ENCODE measurements at regions not wholly inside any gene's neighbourhood (a gene's known extent, or its start where the extent isn't known, plus 50 kb on each side); places are given as distances from the start of the nearest gene placed in this dataset.
"Not testable (repeated sequence)": the region's sequence is repeated elsewhere in the genome, so short reads cannot be mapped to it uniquely, and the experiment has no call there.

- Mint-ChIP-seq H3K27ac (no peak overlapping the region; the same call in 1 of the 2 replicates), H3K4me1 (peaks cover 6% of the 10 kb centered on the region), H3K27me3 (ENCODE audit: low read depth) (no peaks in the 10 kb centered on the region), H3K9me3 (peaks cover 14% of the 10 kb centered on the region), H3K36me3 (0 out of 2 replicates have a peak, but pooled peaks cover 3% of the 10 kb centered on the region), H3K4me3 (no peak overlapping the region)
- CTCF ChIA-PET, result no interaction called here
- DNase-seq (ENCODE audit: low spot score), result no peak
- no peak for TF ChIP-seq JUN (CRISPR knock-in tag; IDR thresholded peaks at IDR 0.05)
- TF ChIP-seq ERG (CRISPR knock-in tag; IDR thresholded peaks at IDR 0.05), result no peak
- TF ChIP-seq, protein P1, sequence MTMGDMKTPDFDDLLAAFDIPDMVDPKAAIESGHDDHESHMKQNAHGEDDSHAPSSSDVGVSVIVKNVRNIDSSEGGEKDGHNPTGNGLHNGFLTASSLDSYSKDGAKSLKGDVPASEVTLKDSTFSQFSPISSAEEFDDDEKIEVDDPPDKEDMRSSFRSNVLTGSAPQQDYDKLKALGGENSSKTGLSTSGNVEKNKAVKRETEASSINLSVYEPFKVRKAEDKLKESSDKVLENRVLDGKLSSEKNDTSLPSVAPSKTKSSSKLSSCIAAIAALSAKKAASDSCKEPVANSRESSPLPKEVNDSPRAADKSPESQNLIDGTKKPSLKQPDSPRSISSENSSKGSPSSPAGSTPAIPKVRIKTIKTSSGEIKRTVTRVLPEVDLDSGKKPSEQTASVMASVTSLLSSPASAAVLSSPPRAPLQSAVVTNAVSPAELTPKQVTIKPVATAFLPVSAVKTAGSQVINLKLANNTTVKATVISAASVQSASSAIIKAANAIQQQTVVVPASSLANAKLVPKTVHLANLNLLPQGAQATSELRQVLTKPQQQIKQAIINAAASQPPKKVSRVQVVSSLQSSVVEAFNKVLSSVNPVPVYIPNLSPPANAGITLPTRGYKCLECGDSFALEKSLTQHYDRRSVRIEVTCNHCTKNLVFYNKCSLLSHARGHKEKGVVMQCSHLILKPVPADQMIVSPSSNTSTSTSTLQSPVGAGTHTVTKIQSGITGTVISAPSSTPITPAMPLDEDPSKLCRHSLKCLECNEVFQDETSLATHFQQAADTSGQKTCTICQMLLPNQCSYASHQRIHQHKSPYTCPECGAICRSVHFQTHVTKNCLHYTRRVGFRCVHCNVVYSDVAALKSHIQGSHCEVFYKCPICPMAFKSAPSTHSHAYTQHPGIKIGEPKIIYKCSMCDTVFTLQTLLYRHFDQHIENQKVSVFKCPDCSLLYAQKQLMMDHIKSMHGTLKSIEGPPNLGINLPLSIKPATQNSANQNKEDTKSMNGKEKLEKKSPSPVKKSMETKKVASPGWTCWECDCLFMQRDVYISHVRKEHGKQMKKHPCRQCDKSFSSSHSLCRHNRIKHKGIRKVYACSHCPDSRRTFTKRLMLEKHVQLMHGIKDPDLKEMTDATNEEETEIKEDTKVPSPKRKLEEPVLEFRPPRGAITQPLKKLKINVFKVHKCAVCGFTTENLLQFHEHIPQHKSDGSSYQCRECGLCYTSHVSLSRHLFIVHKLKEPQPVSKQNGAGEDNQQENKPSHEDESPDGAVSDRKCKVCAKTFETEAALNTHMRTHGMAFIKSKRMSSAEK (CRISPR knock-in tag; IDR thresholded peaks at IDR 0.05; ENCODE audit: borderline replicate concordance), result no peak
- no peak for TF ChIP-seq ZNF423 (CRISPR knock-in tag; IDR thresholded peaks at IDR 0.05)
- no peak for TF ChIP-seq NFATC4 (CRISPR knock-in tag; IDR thresholded peaks at IDR 0.05)
- POLR2A ChIA-PET, result no interaction called here
- ATAC-seq, result peak; percentile 85
These were observed 366.9 kb downstream of the XPNPEP1 start for GRCh38 chr10:109556399-109556798.

- H3K27me3 Mint-ChIP-seq (ENCODE audit: low read depth); POLR2A ChIA-PET; H3K36me3 Mint-ChIP-seq; H3K4me3 Mint-ChIP-seq: not testable (repeated sequence)
- 0 out of 2 replicates have a peak overlapping the region, but pooled peaks have one; percentile 21 for H3K27ac Mint-ChIP-seq
- peaks cover 20% of the 10 kb centered on the region for H3K4me1 Mint-ChIP-seq
- peaks cover 29% of the 10 kb centered on the region for H3K9me3 Mint-ChIP-seq
- CTCF ChIA-PET, result interaction anchor here (1.6 kb wide), 1 partner anchor 231 kb away, joined by 5 read pairs; no protein-coding TSS in a partner anchor
- DNase-seq (ENCODE audit: low spot score) (peak; percentile 42), ATAC-seq (peak; percentile 89)
- TF ChIP-seq ZNF423 (CRISPR knock-in tag; IDR thresholded peaks at IDR 0.05), result peak; percentile 22; the same call in 1 of the 2 replicates
- TF ChIP-seq FOXK1 (CRISPR knock-in tag; IDR thresholded peaks at IDR 0.05), result peak; percentile 48; the same call in 1 of the 2 replicates
These were observed 381.2 kb downstream of the XPNPEP1 start for GRCh38 chr10:109542050-109542603.

DNA sequence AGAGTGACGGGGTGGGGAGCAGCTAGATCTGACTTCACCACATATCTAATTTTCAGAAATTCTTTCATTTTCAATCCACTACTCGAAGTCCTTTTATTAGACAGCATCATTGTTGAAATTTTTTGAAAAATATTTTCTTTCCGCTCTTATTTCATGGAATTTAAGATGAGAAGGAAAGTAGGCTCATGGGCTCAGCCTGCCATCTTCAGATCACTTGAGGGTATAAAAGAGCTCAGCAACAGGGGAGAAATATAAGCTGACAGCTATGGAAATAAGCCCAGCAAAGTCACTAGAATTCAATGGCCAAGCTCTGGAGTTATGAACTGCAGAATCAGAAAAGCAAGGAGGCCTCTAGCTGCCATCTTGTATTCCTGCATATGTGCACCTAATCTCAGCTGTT, 389.1 kb downstream of the XPNPEP1 start:
- no peaks in the 10 kb centered on the region for H3K4me1 Mint-ChIP-seq
- no peak overlapping the region for H3K27ac Mint-ChIP-seq
- peaks cover 4% of the 10 kb centered on the region; the same call in 1 of the 2 replicates for H3K36me3 Mint-ChIP-seq
- TF ChIP-seq CREB1 (CRISPR knock-in tag; IDR thresholded peaks at IDR 0.05) (no peak), NFE2L1 (CRISPR knock-in tag; IDR thresholded peaks at IDR 0.05) (no peak), HMGA2 (CRISPR knock-in tag; IDR thresholded peaks at IDR 0.05) (no peak), ZNF317 (CRISPR knock-in tag; IDR thresholded peaks at IDR 0.05; ENCODE audit: borderline replicate concordance, low read depth) (no peak), AR (CRISPR knock-in tag; IDR thresholded peaks at IDR 0.05) (no peak)
- ATAC-seq, result no peak
- CTCF ChIA-PET, result interaction anchor here (0.7 to 1.0 kb wide), 4 partner anchors 77 to 1235 kb away, joined by 3 to 6 read pairs (median 3); no protein-coding TSS in a partner anchor
- no peaks in the 10 kb centered on the region for H3K27me3 Mint-ChIP-seq (ENCODE audit: low read depth)
- peaks cover 24% of the 10 kb centered on the region for H3K9me3 Mint-ChIP-seq
- POLR2A ChIA-PET, result no interaction called here
- no peak for DNase-seq (ENCODE audit: low spot score)
- no peak overlapping the region for H3K4me3 Mint-ChIP-seq

Data from WTC11 (cell line).